ENCODE measurements at regions not wholly inside any gene's neighbourhood (a gene's known extent, or its start where the extent isn't known, plus 50 kb on each side); places are given as distances from the start of the nearest gene placed in this dataset.

DNA sequence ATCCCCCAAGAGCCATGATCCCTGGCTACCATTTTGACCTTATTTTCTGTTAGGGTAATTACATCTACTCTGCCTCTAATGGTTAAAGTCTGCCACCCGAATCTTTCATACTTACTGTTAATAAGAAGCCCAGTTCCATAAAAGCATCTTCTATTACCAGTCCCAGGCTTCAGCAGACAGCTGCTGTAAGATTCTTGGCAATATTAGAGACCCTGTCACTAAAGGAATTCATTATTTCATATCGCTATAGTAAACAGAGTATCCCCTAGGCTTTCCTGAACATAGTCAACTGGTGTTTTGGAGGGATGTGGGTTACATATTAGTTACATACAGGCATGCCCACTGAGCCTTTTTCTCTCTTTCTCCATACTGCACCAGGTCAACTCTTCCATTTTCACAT is 608.7 kb upstream of the SEMA6A start:
- ATAC-seq = no peak
- H3K27ac Mint-ChIP-seq = no peak overlapping the region
- TF ChIP-seq, protein P1, sequence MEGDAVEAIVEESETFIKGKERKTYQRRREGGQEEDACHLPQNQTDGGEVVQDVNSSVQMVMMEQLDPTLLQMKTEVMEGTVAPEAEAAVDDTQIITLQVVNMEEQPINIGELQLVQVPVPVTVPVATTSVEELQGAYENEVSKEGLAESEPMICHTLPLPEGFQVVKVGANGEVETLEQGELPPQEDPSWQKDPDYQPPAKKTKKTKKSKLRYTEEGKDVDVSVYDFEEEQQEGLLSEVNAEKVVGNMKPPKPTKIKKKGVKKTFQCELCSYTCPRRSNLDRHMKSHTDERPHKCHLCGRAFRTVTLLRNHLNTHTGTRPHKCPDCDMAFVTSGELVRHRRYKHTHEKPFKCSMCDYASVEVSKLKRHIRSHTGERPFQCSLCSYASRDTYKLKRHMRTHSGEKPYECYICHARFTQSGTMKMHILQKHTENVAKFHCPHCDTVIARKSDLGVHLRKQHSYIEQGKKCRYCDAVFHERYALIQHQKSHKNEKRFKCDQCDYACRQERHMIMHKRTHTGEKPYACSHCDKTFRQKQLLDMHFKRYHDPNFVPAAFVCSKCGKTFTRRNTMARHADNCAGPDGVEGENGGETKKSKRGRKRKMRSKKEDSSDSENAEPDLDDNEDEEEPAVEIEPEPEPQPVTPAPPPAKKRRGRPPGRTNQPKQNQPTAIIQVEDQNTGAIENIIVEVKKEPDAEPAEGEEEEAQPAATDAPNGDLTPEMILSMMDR (IDR thresholded peaks at IDR 0.05) = no peak
- no peaks in the 10 kb centered on the region for H3K27me3 Mint-ChIP-seq
- no peaks in the 10 kb centered on the region for H3K4me1 Mint-ChIP-seq (ENCODE audit: low read depth)
- intact Hi-C loops (cut with micrococcal nuclease) = no loop called here
- H3K4me3 Mint-ChIP-seq = no peak overlapping the region
- no peaks in the 10 kb centered on the region for H3K36me3 Mint-ChIP-seq (ENCODE audit: low read depth)
- DNase-seq = no peak
- POLR2A ChIA-PET = no interaction called here
- peaks cover 5% of the 10 kb centered on the region for H3K9me3 Mint-ChIP-seq
- CTCF ChIA-PET = no interaction called here

- Mint-ChIP-seq H3K27me3 (no peaks in the 10 kb centered on the region), H3K36me3 (ENCODE audit: low read depth) (no peaks in the 10 kb centered on the region), H3K4me3 (no peak overlapping the region), H3K9me3 (peaks cover 6% of the 10 kb centered on the region), H3K4me1 (ENCODE audit: low read depth) (no peaks in the 10 kb centered on the region), H3K27ac (no peak overlapping the region)
- intact Hi-C loops (cut with micrococcal nuclease) = no loop called here
- TF ChIP-seq, protein P1 (IDR thresholded peaks at IDR 0.05) = no peak
- ATAC-seq (no peak), DNase-seq (no peak)
- CTCF ChIA-PET = no interaction called here
- POLR2A ChIA-PET = no interaction called here
These were observed 607.5 kb upstream of the SEMA6A start for GRCh38 chr5:117182104-117182503.

DNA sequence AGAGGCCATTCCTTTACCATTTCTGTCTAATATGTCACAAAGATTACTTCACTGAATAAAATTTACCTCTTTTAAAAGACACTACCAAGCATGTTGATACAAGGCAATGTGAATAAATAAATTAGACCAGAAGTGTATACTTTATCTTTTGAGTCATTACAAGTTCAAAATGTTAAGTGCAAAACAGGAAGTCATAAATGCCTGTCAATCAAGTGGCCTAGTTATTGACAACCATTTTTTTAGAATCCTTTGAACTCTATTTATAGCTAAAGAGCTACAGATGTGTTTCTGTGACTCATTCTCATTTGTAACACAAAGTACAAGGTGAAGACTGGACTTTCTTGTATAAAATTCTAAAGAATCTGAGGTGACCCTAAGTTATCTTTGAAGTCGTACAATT is 602.7 kb upstream of the SEMA6A start:
- Mint-ChIP-seq H3K9me3 (peaks cover 6% of the 10 kb centered on the region), H3K36me3 (ENCODE audit: low read depth) (no peaks in the 10 kb centered on the region), H3K4me3 (no peak overlapping the region), H3K4me1 (ENCODE audit: low read depth) (no peaks in the 10 kb centered on the region), H3K27ac (no peak overlapping the region), H3K27me3 (no peaks in the 10 kb centered on the region)
- DNase-seq (no peak), ATAC-seq (no peak)
- CTCF ChIA-PET = no interaction called here
- TF ChIP-seq, protein P1 (IDR thresholded peaks at IDR 0.05) = no peak
- POLR2A ChIA-PET = no interaction called here
- intact Hi-C loops (cut with micrococcal nuclease) = no loop called here

DNA sequence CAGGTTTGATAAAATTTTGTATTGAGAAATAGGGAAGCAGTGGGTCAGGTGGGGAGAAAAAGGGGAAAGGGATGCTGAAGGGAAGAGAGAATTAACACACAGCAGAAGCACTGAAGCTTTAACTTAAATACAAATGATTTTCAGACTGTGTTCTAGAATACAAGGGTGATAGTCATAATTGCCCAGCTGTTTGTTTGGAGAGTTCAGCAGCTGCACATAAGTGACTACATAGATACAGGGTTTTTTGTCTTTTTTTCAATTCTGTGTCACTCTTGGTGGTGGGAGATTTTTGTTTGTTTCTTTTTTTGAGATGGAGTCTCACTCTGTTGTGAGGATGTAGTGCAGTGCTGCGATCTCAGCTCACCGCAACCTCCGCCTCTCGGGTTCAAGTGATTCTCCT is 590.4 kb upstream of the SEMA6A start:
- TF ChIP-seq, protein P1 (IDR thresholded peaks at IDR 0.05) = no peak
- no peaks in the 10 kb centered on the region for H3K36me3 Mint-ChIP-seq (ENCODE audit: low read depth)
- no peak overlapping the region for H3K27ac Mint-ChIP-seq
- H3K4me3 Mint-ChIP-seq = no peak overlapping the region
- POLR2A ChIA-PET = no interaction called here
- intact Hi-C loops (cut with micrococcal nuclease) = no loop called here
- H3K9me3 Mint-ChIP-seq = peaks cover 3% of the 10 kb centered on the region
- ATAC-seq = no peak
- no peaks in the 10 kb centered on the region for H3K4me1 Mint-ChIP-seq (ENCODE audit: low read depth)
- DNase-seq = no peak
- no peaks in the 10 kb centered on the region for H3K27me3 Mint-ChIP-seq
- CTCF ChIA-PET = no interaction called here

- DNase-seq = no peak
- Mint-ChIP-seq H3K36me3 (ENCODE audit: low read depth) (no peaks in the 10 kb centered on the region), H3K27me3 (no peaks in the 10 kb centered on the region), H3K4me3 (no peak overlapping the region), H3K9me3 (peaks cover 3% of the 10 kb centered on the region), H3K4me1 (ENCODE audit: low read depth) (no peaks in the 10 kb centered on the region), H3K27ac (no peak overlapping the region)
- ChIA-PET CTCF (no interaction called here), POLR2A (no interaction called here)
- TF ChIP-seq, protein P1 (IDR thresholded peaks at IDR 0.05) = no peak
- intact Hi-C loops (cut with micrococcal nuclease) = no loop called here
- ATAC-seq = no peak
These were observed 587.2 kb upstream of the SEMA6A start for GRCh38 chr5:117161718-117162335.
